ENCODE measurements at regions not wholly inside any gene's neighbourhood (a gene's known extent, or its start where the extent isn't known, plus 50 kb on each side); places are given as distances from the start of the nearest gene placed in this dataset.

- no peak overlapping the region for H3K4me3 ChIP-seq (ENCODE audit: low read depth in 2 of 2, low read length in 1 of 2)
- WGBS (ENCODE audit: low lambda C conversion rate), result 34% methylated on average over 3 of the region's 3 CpGs
- H3K27ac ChIP-seq (ENCODE audit: low read depth in 2 of 2, low read length in 1 of 2), result no peak overlapping the region
- H3K79me2 ChIP-seq (ENCODE audit: insufficient read depth), result no peaks in the 10 kb centered on the region
- no peaks in the 10 kb centered on the region for H3K27me3 ChIP-seq (ENCODE audit: insufficient read depth)
- no peak overlapping the region for H2AFZ ChIP-seq (ENCODE audit: low read depth)
- no peaks in the 10 kb centered on the region for H3K36me3 ChIP-seq (replicated peaks in 1 of 2; ENCODE audit: control insufficient read depth in 1 of 2, insufficient read depth in 2 of 2, low read length in 1 of 2)
- H3K9me2 ChIP-seq, result no peaks in the 10 kb centered on the region
- no peaks in the 10 kb centered on the region for H4K20me1 ChIP-seq (ENCODE audit: insufficient read depth)
- no peak overlapping the region for H3K4me2 ChIP-seq
- H3K9me3 ChIP-seq, result peaks cover 2% of the 10 kb centered on the region; the same call in 1 of the 2 replicates
- TF ChIP-seq RFX5 (IDR thresholded peaks at IDR 0.05; ENCODE audit: low read length) (no peak), MXI1 (IDR thresholded peaks at IDR 0.05; ENCODE audit: low read depth, low read length) (no peak), NRF1 (IDR thresholded peaks at IDR 0.05; ENCODE audit: low read depth, low read length) (no peak), IRF3 (IDR thresholded peaks at IDR 0.05; ENCODE audit: low read depth, low read length) (no peak), MEF2A (IDR thresholded peaks at IDR 0.05; ENCODE audit: borderline replicate concordance, low read depth) (no peak), FOXM1 (IDR thresholded peaks at IDR 0.05; ENCODE audit: low read depth) (no peak), FOXJ3 (CRISPR knock-in tag; IDR thresholded peaks at IDR 0.05) (no peak), PBX3 (IDR thresholded peaks at IDR 0.05) (no peak), YY1 (IDR thresholded peaks at IDR 0.05; ENCODE audit: low read depth) (no peak)
- DNase-seq, result no peak
- ChIA-PET CTCF (no interaction called here), POLR2A (no interaction called here)
- no peaks in the 10 kb centered on the region for H3F3A ChIP-seq (replicated peaks; ENCODE audit: insufficient read depth)
- no peak overlapping the region for H3K9ac ChIP-seq
- H3K4me1 ChIP-seq (ENCODE audit: control insufficient read depth in 1 of 2, insufficient read depth in 2 of 2, low read depth in 1 of 2, low read length in 1 of 2), result no peaks in the 10 kb centered on the region
Measured at GRCh38 chr2:118521272-118521671, 326.2 kb downstream of the EN1 start.

GRCh38 chr2:118520246-118520645 is 327.2 kb downstream of the EN1 start:
- H3K27me3 ChIP-seq (ENCODE audit: insufficient read depth), result no peaks in the 10 kb centered on the region
- no peak overlapping the region for H3K9ac ChIP-seq
- H3K36me3 ChIP-seq (replicated peaks in 1 of 2; ENCODE audit: control insufficient read depth in 1 of 2, insufficient read depth in 2 of 2, low read length in 1 of 2), result no peaks in the 10 kb centered on the region
- no peak overlapping the region for H3K27ac ChIP-seq (ENCODE audit: low read depth in 2 of 2, low read length in 1 of 2)
- ChIA-PET CTCF (no interaction called here), POLR2A (no interaction called here)
- no peak overlapping the region for H3K4me2 ChIP-seq
- H3K4me1 ChIP-seq (ENCODE audit: control insufficient read depth in 1 of 2, insufficient read depth in 2 of 2, low read depth in 1 of 2, low read length in 1 of 2), result no peaks in the 10 kb centered on the region
- no peak overlapping the region for H3K4me3 ChIP-seq (ENCODE audit: low read depth in 2 of 2, low read length in 1 of 2)
- WGBS (ENCODE audit: low lambda C conversion rate), result 34% methylated on average over 4 of the region's 4 CpGs
- TF ChIP-seq MEF2A (IDR thresholded peaks at IDR 0.05; ENCODE audit: borderline replicate concordance, low read depth), result no peak
- no peak for TF ChIP-seq PBX3 (IDR thresholded peaks at IDR 0.05)
- TF ChIP-seq EP300 (IDR thresholded peaks at IDR 0.05; ENCODE audit: borderline replicate concordance in 1 of 2, low read depth in 1 of 2, low read length in 1 of 2), result no peak
- no peak for TF ChIP-seq RFX5 (IDR thresholded peaks at IDR 0.05; ENCODE audit: low read length)
- TF ChIP-seq TCF12 (IDR thresholded peaks at IDR 0.05), result no peak
- TF ChIP-seq FOXM1 (IDR thresholded peaks at IDR 0.05; ENCODE audit: low read depth), result no peak
- TF ChIP-seq RXRA (IDR thresholded peaks at IDR 0.05; ENCODE audit: borderline replicate concordance, low read depth), result no peak
- TF ChIP-seq ELF1 (IDR thresholded peaks at IDR 0.05), result no peak
- no peak for TF ChIP-seq REST (IDR thresholded peaks at IDR 0.05; ENCODE audit: low read depth, low read length)
- H3K9me3 ChIP-seq, result peaks cover 2% of the 10 kb centered on the region; the same call in 1 of the 2 replicates
- H4K20me1 ChIP-seq (ENCODE audit: insufficient read depth), result no peaks in the 10 kb centered on the region
- no peaks in the 10 kb centered on the region for H3K9me2 ChIP-seq
- no peaks in the 10 kb centered on the region for H3F3A ChIP-seq (replicated peaks; ENCODE audit: insufficient read depth)
- H2AFZ ChIP-seq (ENCODE audit: low read depth), result no peak overlapping the region
- DNase-seq, result no peak
- no peaks in the 10 kb centered on the region for H3K79me2 ChIP-seq (ENCODE audit: insufficient read depth)
